HFF-Myc (cell line): ENCODE measurements at regions not wholly inside any gene's neighbourhood (a gene's known extent, or its start where the extent isn't known, plus 50 kb on each side); places are given as distances from the start of the nearest gene placed in this dataset.

Source experiments
- DNase-seq: peaks from one replicate; pipeline ENCODE4 v3.0.0-alpha.2; 2011; ENCODE audit warnings: low read depth; ENCODE audit errors: extremely low read depth
- H3K4me3 ChIP-seq: replicated peaks from 2 replicates; pipeline ENCODE4 v1.5.1; 2011; ENCODE audit warnings: low read depth, mild to moderate bottlenecking, control low read depth, low read length
- CTCF ChIP-seq: IDR thresholded peaks from 2 replicates; pipeline ENCODE4 v1.5.1; 2012; ENCODE audit warnings: mild to moderate bottlenecking, low read depth, low read length, control low read depth; ENCODE audit errors: missing control alignments

DNA sequence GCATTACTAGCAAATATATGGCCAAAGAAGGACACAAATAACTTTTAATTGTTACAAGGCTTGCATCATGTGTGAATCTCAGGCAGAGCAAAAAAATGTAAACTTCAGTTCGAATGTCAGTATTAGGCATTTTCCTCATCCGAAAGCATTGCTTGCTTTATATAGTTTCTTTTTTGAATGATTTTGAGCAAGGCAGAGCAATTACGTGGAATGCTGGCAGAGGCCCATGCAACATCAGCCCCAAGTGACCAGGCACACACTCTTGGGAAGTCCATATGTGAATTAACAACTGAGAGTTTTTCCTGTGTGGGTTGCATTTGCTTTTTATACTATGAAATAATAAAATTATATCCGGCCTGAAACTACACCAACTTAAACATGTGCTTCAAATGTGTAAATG, 274.8 kb downstream of the PTPRC start:
- no peak for TF ChIP-seq CTCF
- H3K4me3 ChIP-seq = no peak overlapping the region
- no peak for DNase-seq

GRCh38 chr1:198915327-198916231, 276.7 kb downstream of the PTPRC start:
- DNase-seq = no peak
- no peak overlapping the region for H3K4me3 ChIP-seq
- no peak for TF ChIP-seq CTCF

GRCh38 chr1:198917226-198917625, 278.4 kb downstream of the PTPRC start:
- no peak for DNase-seq
- TF ChIP-seq CTCF = no peak
- no peak overlapping the region for H3K4me3 ChIP-seq

GRCh38 chr1:198918920-198919319, 280.1 kb downstream of the PTPRC start:
- DNase-seq = no peak
- H3K4me3 ChIP-seq = no peak overlapping the region
- TF ChIP-seq CTCF = no peak

DNA sequence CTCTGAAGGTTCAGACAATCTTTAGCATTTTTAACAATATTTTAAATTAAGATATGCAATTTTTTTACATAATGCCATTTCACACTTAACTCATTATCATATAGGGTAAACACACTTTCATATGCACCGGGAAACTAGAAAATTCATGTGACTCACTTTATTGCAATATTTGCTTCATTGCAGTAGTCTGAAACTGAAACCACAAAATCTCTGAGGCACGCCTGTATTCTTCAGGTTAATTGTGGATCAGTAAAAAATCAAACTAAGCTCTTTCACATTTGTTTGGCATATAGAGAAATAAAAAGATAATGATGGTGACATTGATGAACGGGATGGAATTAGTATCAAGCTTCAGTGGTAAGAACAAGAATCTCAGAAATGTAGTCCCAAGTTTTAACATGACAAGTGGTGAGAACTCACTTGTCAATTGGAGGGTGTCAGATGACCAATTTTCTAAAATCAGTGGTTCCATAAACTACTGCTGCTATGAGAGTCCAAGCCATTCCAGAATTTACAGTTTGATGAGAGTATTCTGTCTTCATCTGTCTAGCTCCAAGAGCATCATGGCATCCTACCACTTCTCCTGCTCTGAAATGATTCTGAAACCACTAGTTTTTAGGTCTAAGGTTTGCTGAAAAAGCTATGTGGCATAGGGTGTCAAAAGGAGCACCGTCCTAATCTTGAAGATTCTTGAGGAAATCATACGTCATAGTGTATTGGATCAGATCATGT, 281.0 kb downstream of the PTPRC start:
- TF ChIP-seq CTCF = no peak
- DNase-seq = no peak
- H3K4me3 ChIP-seq = no peak overlapping the region

GRCh38 chr1:198922638-198923430, 284.0 kb downstream of the PTPRC start:
- no peak for DNase-seq
- TF ChIP-seq CTCF = no peak
- H3K4me3 ChIP-seq = no peak overlapping the region
